RWPE2 (cell line): ENCODE measurements at regions not wholly inside any gene's neighbourhood (a gene's known extent, or its start where the extent isn't known, plus 50 kb on each side); places are given as distances from the start of the nearest gene placed in this dataset.

Source experiments
- ATAC-seq: fragments of 200-7000 bp; cut with Tn5 transposase; 3 replicates; pipeline ENCODE4 v1.9.1; 2021; ENCODE audit warnings: low read depth
- DNase-seq: peaks from one replicate; pipeline ENCODE4 v3.0.0-alpha.2; 2020; ENCODE audit warnings: low spot score
- H3K27ac ChIP-seq: fragments of 450-650 bp; 2 replicates; pipeline ENCODE4 v1.5.1; 2017; ENCODE audit warnings: mild to moderate bottlenecking; ENCODE audit not compliant: poor library complexity, severe bottlenecking
- H3K27me3 ChIP-seq: fragments of 250-450 bp; sonication (Bioruptor Pico); 2 replicates; pipeline ENCODE4 v1.5.1; 2021; ENCODE audit warnings: mild to moderate bottlenecking, moderate library complexity; ENCODE audit not compliant: insufficient read depth, poor library complexity, severe bottlenecking
- H3K36me3 ChIP-seq: fragments of 250-450 bp; sonication (Bioruptor Pico); 2 replicates; pipeline ENCODE4 v1.5.1; 2020; ENCODE audit warnings: low read depth, mild to moderate bottlenecking, moderate library complexity
- H3K4me1 ChIP-seq: fragments of 250-450 bp; sonication (Bioruptor Pico); 2 replicates; pipeline ENCODE4 v1.5.1; 2021; ENCODE audit warnings: mild to moderate bottlenecking, moderate library complexity; ENCODE audit not compliant: insufficient read depth, poor library complexity, severe bottlenecking
- H3K4me3 ChIP-seq: fragments of 250-450 bp; sonication (Bioruptor Pico); 2 replicates; pipeline ENCODE4 v1.5.1; 2021; ENCODE audit warnings: mild to moderate bottlenecking, moderate library complexity; ENCODE audit not compliant: severe bottlenecking
- H3K9me3 ChIP-seq: fragments of 250-450 bp; sonication (Bioruptor Pico); 2 replicates; pipeline ENCODE4 v1.5.1; 2021; ENCODE audit warnings: mild to moderate bottlenecking, moderate library complexity; ENCODE audit not compliant: severe bottlenecking
- CTCF ChIP-seq: fragments of 450-650 bp; IDR thresholded peaks from one replicate; pipeline ENCODE4 v1.5.1; 2017; ENCODE audit warnings: mild to moderate bottlenecking, moderate library complexity; ENCODE audit not compliant: poor library complexity, severe bottlenecking

- H3K4me3 ChIP-seq = no peak overlapping the region
- ATAC-seq (no peak), DNase-seq (no peak)
- H3K9me3 ChIP-seq = no peaks in the 10 kb centered on the region
- no peak overlapping the region for H3K27ac ChIP-seq
- H3K4me1 ChIP-seq = peaks cover 12% of the 10 kb centered on the region
- no peak for TF ChIP-seq CTCF
- no peaks in the 10 kb centered on the region for H3K36me3 ChIP-seq
- H3K27me3 ChIP-seq = peaks cover 4% of the 10 kb centered on the region
Observed at GRCh38 chr3:124602980-124603627, 127.1 kb upstream of the UMPS start.

- Histone ChIP-seq H3K9me3 (no peaks in the 10 kb centered on the region), H3K27me3 (peaks cover 4% of the 10 kb centered on the region), H3K4me1 (peaks cover 7% of the 10 kb centered on the region), H3K36me3 (no peaks in the 10 kb centered on the region), H3K4me3 (no peak overlapping the region), H3K27ac (no peak overlapping the region)
- ATAC-seq (no peak), DNase-seq (no peak)
- TF ChIP-seq CTCF = no peak
Observed at GRCh38 chr3:124605781-124606579, 124.3 kb upstream of the UMPS start.

- peaks cover 4% of the 10 kb centered on the region for H3K27me3 ChIP-seq
- TF ChIP-seq CTCF = no peak
- peaks cover 7% of the 10 kb centered on the region for H3K4me1 ChIP-seq
- no peaks in the 10 kb centered on the region for H3K9me3 ChIP-seq
- peak; percentile 98 for ATAC-seq
- no peak overlapping the region for H3K27ac ChIP-seq
- no peak for DNase-seq
- no peaks in the 10 kb centered on the region for H3K36me3 ChIP-seq
- no peak overlapping the region for H3K4me3 ChIP-seq
Observed at GRCh38 chr3:124607163-124607562, 123.1 kb upstream of the UMPS start.

- H3K9me3 ChIP-seq = no peaks in the 10 kb centered on the region
- ATAC-seq (no peak), DNase-seq (no peak)
- H3K4me3 ChIP-seq = no peak overlapping the region
- peaks cover 4% of the 10 kb centered on the region for H3K27me3 ChIP-seq
- peaks cover 7% of the 10 kb centered on the region for H3K4me1 ChIP-seq
- TF ChIP-seq CTCF = no peak
- H3K27ac ChIP-seq = no peak overlapping the region
- H3K36me3 ChIP-seq = no peaks in the 10 kb centered on the region
Observed at GRCh38 chr3:124609402-124609801, 120.8 kb upstream of the UMPS start.

- no peak overlapping the region for H3K27ac ChIP-seq
Observed at GRCh38 chr3:124610130-124610529, 120.1 kb upstream of the UMPS start.

More at GRCh38 chr3:124610130-124610529, 120.1 kb upstream of the UMPS start:
- Histone ChIP-seq H3K4me3 (no peak overlapping the region), H3K27me3 (peaks cover 4% of the 10 kb centered on the region), H3K36me3 (no peaks in the 10 kb centered on the region), H3K9me3 (no peaks in the 10 kb centered on the region), H3K4me1 (peaks cover 7% of the 10 kb centered on the region)
- TF ChIP-seq CTCF = no peak
- DNase-seq (no peak), ATAC-seq (no peak)
